ENCODE measurements at regions not wholly inside any gene's neighbourhood (a gene's known extent, or its start where the extent isn't known, plus 50 kb on each side); places are given as distances from the start of the nearest gene placed in this dataset.
"Not testable (repeated sequence)": the region's sequence is repeated elsewhere in the genome, so short reads cannot be mapped to it uniquely, and the experiment has no call there.

GRCh38 chr2:215630796-215631195 is 194.9 kb upstream of the FN1 start:
- H3K4me3 Mint-ChIP-seq; H3K4me3 ChIP-seq (ENCODE audit: control insufficient read depth in 1 of 2, extremely low read depth in 1 of 2, low read length in 1 of 2); H3K9me3 ChIP-seq; H3K27me3 Mint-ChIP-seq; CTCF ChIA-PET; DNase-seq; H3K36me3 Mint-ChIP-seq; ATAC-seq (replicated peaks in 1 of 4); H3K27ac ChIP-seq (ENCODE audit: low read length); H3K27me3 ChIP-seq (replicated peaks in 1 of 2; ENCODE audit: control insufficient read depth in 2 of 2, extremely low read depth in 1 of 2, insufficient read depth in 2 of 2, low read length in 1 of 2); H3K4me1 ChIP-seq (ENCODE audit: control insufficient read depth in 1 of 2, extremely low read depth in 1 of 2, insufficient read depth in 2 of 2, low read length in 2 of 2); H3K36me3 ChIP-seq (ENCODE audit: control insufficient read depth in 2 of 2, extremely low read depth in 1 of 2, insufficient read depth in 1 of 2, low read length in 1 of 2); H3K27ac Mint-ChIP-seq; POLR2A ChIA-PET; H3K4me1 Mint-ChIP-seq: not testable (repeated sequence)
- peaks cover 22 to 37% (median 32%) of the 10 kb centered on the region in 3 donors for H3K9me3 Mint-ChIP-seq
- 80% methylated on average over 1 of the region's 2 CpGs for WGBS (ENCODE audit: insufficient coverage)

- peaks cover 5 to 17% (median 13%) of the 10 kb centered on the region in 3 donors for H3K9me3 Mint-ChIP-seq
- Histone ChIP-seq H3K27ac (ENCODE audit: low read length) (no peak overlapping the region), H3K4me3 (ENCODE audit: control insufficient read depth in 1 of 2, extremely low read depth in 1 of 2, low read length in 1 of 2) (no peak overlapping the region), H3K9me3 (no peaks in the 10 kb centered on the region), H3K36me3 (ENCODE audit: control insufficient read depth in 2 of 2, extremely low read depth in 1 of 2, insufficient read depth in 1 of 2, low read length in 1 of 2) (no peaks in the 10 kb centered on the region), H3K4me1 (ENCODE audit: control insufficient read depth in 1 of 2, extremely low read depth in 1 of 2, insufficient read depth in 2 of 2, low read length in 2 of 2) (no peaks in the 10 kb centered on the region), H3K27me3 (replicated peaks in 1 of 2; ENCODE audit: control insufficient read depth in 2 of 2, extremely low read depth in 1 of 2, insufficient read depth in 2 of 2, low read length in 1 of 2) (no peaks in the 10 kb centered on the region)
- H3K36me3 Mint-ChIP-seq, result no peaks in the 10 kb centered on the region
- H3K27me3 Mint-ChIP-seq, result no peaks in the 10 kb centered on the region
- no peak overlapping the region for H3K27ac Mint-ChIP-seq
- ChIA-PET POLR2A (no interaction called here), CTCF (no interaction called here)
- no CpG with 5 or more reads among the region's 1 CpG for WGBS (ENCODE audit: insufficient coverage)
- no peaks in the 10 kb centered on the region for H3K4me1 Mint-ChIP-seq
- no peak overlapping the region for H3K4me3 Mint-ChIP-seq
- no peak for ATAC-seq (replicated peaks in 1 of 4)
- DNase-seq, result no peak
These were observed 191.9 kb upstream of the FN1 start for GRCh38 chr2:215627771-215628170.

- ChIA-PET CTCF (interaction anchor here (0.6 to 0.7 kb wide), 2 partner anchors 14 to 1110 kb away, joined by 3 read pairs; no protein-coding TSS in a partner anchor), POLR2A (interaction anchor here in 1 of 2 donors (0.5 kb wide), 1 partner anchor 1807 kb away, joined by 4 read pairs; no protein-coding TSS in a partner anchor)
- no peaks in the 10 kb centered on the region for H3K36me3 ChIP-seq (ENCODE audit: control insufficient read depth in 2 of 2, extremely low read depth in 1 of 2, insufficient read depth in 1 of 2, low read length in 1 of 2)
- no peak overlapping the region for H3K27ac Mint-ChIP-seq
- H3K9me3 Mint-ChIP-seq, result peaks cover 0 to 10% (median 9%) of the 10 kb centered on the region in 3 donors
- H3K4me1 ChIP-seq (ENCODE audit: control insufficient read depth in 1 of 2, extremely low read depth in 1 of 2, insufficient read depth in 2 of 2, low read length in 2 of 2), result no peaks in the 10 kb centered on the region
- H3K36me3 Mint-ChIP-seq, result no peaks in the 10 kb centered on the region
- H3K4me3 Mint-ChIP-seq, result no peak overlapping the region
- H3K27ac ChIP-seq (ENCODE audit: low read length), result no peak overlapping the region
- H3K9me3 ChIP-seq, result no peaks in the 10 kb centered on the region
- no peaks in the 10 kb centered on the region for H3K27me3 ChIP-seq (replicated peaks in 1 of 2; ENCODE audit: control insufficient read depth in 2 of 2, extremely low read depth in 1 of 2, insufficient read depth in 2 of 2, low read length in 1 of 2)
- DNase-seq (no peak), ATAC-seq (replicated peaks in 1 of 4) (no peak)
- WGBS (ENCODE audit: insufficient coverage), result no CpG with 5 or more reads among the region's 5 CpGs
- peaks cover 0 to 2% of the 10 kb centered on the region in 2 donors for H3K27me3 Mint-ChIP-seq
- no peak overlapping the region for H3K4me3 ChIP-seq (ENCODE audit: control insufficient read depth in 1 of 2, extremely low read depth in 1 of 2, low read length in 1 of 2)
- H3K4me1 Mint-ChIP-seq, result no peaks in the 10 kb centered on the region
These were observed 191.0 kb upstream of the FN1 start for GRCh38 chr2:215626812-215627281.

- no peaks in the 10 kb centered on the region for H3K36me3 ChIP-seq (ENCODE audit: control insufficient read depth in 2 of 2, extremely low read depth in 1 of 2, insufficient read depth in 1 of 2, low read length in 1 of 2)
- Mint-ChIP-seq H3K9me3 (peaks cover 0 to 5% (median 5%) of the 10 kb centered on the region in 3 donors), H3K27me3 (peaks cover under 1 to 2% of the 10 kb centered on the region in 2 donors), H3K4me1 (no peaks in the 10 kb centered on the region), H3K36me3 (no peaks in the 10 kb centered on the region), H3K4me3 (no peak overlapping the region), H3K27ac (no peak overlapping the region)
- WGBS (ENCODE audit: insufficient coverage), result 100% methylated on average over 1 of the region's 1 CpG
- H3K27ac ChIP-seq (ENCODE audit: low read length), result no peak overlapping the region
- POLR2A ChIA-PET, result interaction anchor here in 1 of 2 donors (0.6 kb wide), 1 partner anchor 464 kb away, joined by 3 read pairs; no protein-coding TSS in a partner anchor
- DNase-seq (no peak), ATAC-seq (replicated peaks in 1 of 4) (no peak)
- no peak overlapping the region for H3K4me3 ChIP-seq (ENCODE audit: control insufficient read depth in 1 of 2, extremely low read depth in 1 of 2, low read length in 1 of 2)
- CTCF ChIA-PET, result no interaction called here
- H3K27me3 ChIP-seq (replicated peaks in 1 of 2; ENCODE audit: control insufficient read depth in 2 of 2, extremely low read depth in 1 of 2, insufficient read depth in 2 of 2, low read length in 1 of 2), result no peaks in the 10 kb centered on the region
- H3K9me3 ChIP-seq, result no peaks in the 10 kb centered on the region
- no peaks in the 10 kb centered on the region for H3K4me1 ChIP-seq (ENCODE audit: control insufficient read depth in 1 of 2, extremely low read depth in 1 of 2, insufficient read depth in 2 of 2, low read length in 2 of 2)
These were observed 190.2 kb upstream of the FN1 start for GRCh38 chr2:215626063-215626462.

- H3K4me3 Mint-ChIP-seq, result no peak overlapping the region
- Histone ChIP-seq H3K27ac (ENCODE audit: low read length) (no peak overlapping the region), H3K9me3 (no peaks in the 10 kb centered on the region), H3K27me3 (replicated peaks in 1 of 2; ENCODE audit: control insufficient read depth in 2 of 2, extremely low read depth in 1 of 2, insufficient read depth in 2 of 2, low read length in 1 of 2) (no peaks in the 10 kb centered on the region), H3K4me3 (ENCODE audit: control insufficient read depth in 1 of 2, extremely low read depth in 1 of 2, low read length in 1 of 2) (no peak overlapping the region), H3K4me1 (ENCODE audit: control insufficient read depth in 1 of 2, extremely low read depth in 1 of 2, insufficient read depth in 2 of 2, low read length in 2 of 2) (no peaks in the 10 kb centered on the region), H3K36me3 (ENCODE audit: control insufficient read depth in 2 of 2, extremely low read depth in 1 of 2, insufficient read depth in 1 of 2, low read length in 1 of 2) (no peaks in the 10 kb centered on the region)
- no peaks in the 10 kb centered on the region for H3K36me3 Mint-ChIP-seq
- ATAC-seq (replicated peaks in 1 of 4) (no peak), DNase-seq (no peak)
- ChIA-PET CTCF (no interaction called here), POLR2A (no interaction called here)
- no peak overlapping the region for H3K27ac Mint-ChIP-seq
- no CpG with 5 or more reads among the region's 2 CpGs for WGBS (ENCODE audit: insufficient coverage)
- no peaks in the 10 kb centered on the region for H3K9me3 Mint-ChIP-seq
- H3K4me1 Mint-ChIP-seq, result peaks cover 0 to 1% (median under 1%) of the 10 kb centered on the region in 3 donors
- H3K27me3 Mint-ChIP-seq, result peaks cover 5 to 6% of the 10 kb centered on the region in 2 donors
These were observed 189.3 kb upstream of the FN1 start for GRCh38 chr2:215625207-215625606.

- 82% methylated on average over 6 of the region's 7 CpGs for WGBS (ENCODE audit: insufficient coverage)
- no peak for ATAC-seq (replicated peaks in 1 of 4)
- no peak overlapping the region for H3K4me3 Mint-ChIP-seq
These were observed 188.6 kb upstream of the FN1 start for GRCh38 chr2:215624423-215624829.

More at GRCh38 chr2:215624423-215624829, 188.6 kb upstream of the FN1 start:
- Mint-ChIP-seq H3K27ac (no peak overlapping the region), H3K36me3 (no peaks in the 10 kb centered on the region), H3K9me3 (no peaks in the 10 kb centered on the region), H3K27me3 (peaks cover 9 to 10% of the 10 kb centered on the region in 2 donors), H3K4me1 (peaks cover 3 to 8% (median 8%) of the 10 kb centered on the region in 3 donors)
- CTCF ChIA-PET, result interaction anchor here in 1 of 2 donors (0.6 kb wide), 1 partner anchor 163 kb away, joined by 3 read pairs; no protein-coding TSS in a partner anchor
- peaks cover 0 to 3% of the 10 kb centered on the region in 2 experiments for H3K27me3 ChIP-seq (replicated peaks in 1 of 2; ENCODE audit: control insufficient read depth in 2 of 2, extremely low read depth in 1 of 2, insufficient read depth in 2 of 2, low read length in 1 of 2)
- DNase-seq, result no peak
- H3K36me3 ChIP-seq (ENCODE audit: control insufficient read depth in 2 of 2, extremely low read depth in 1 of 2, insufficient read depth in 1 of 2, low read length in 1 of 2), result no peaks in the 10 kb centered on the region
- H3K27ac ChIP-seq (ENCODE audit: low read length), result no peak overlapping the region
- no peak overlapping the region for H3K4me3 ChIP-seq (ENCODE audit: control insufficient read depth in 1 of 2, extremely low read depth in 1 of 2, low read length in 1 of 2)
- H3K4me1 ChIP-seq (ENCODE audit: control insufficient read depth in 1 of 2, extremely low read depth in 1 of 2, insufficient read depth in 2 of 2, low read length in 2 of 2), result no peaks in the 10 kb centered on the region
- POLR2A ChIA-PET, result no interaction called here
- no peaks in the 10 kb centered on the region for H3K9me3 ChIP-seq

All from T-cell (primary cell).